ENCODE measurements at regions not wholly inside any gene's neighbourhood (a gene's known extent, or its start where the extent isn't known, plus 50 kb on each side); places are given as distances from the start of the nearest gene placed in this dataset.
"Not testable (repeated sequence)": the region's sequence is repeated elsewhere in the genome, so short reads cannot be mapped to it uniquely, and the experiment has no call there.

DNA sequence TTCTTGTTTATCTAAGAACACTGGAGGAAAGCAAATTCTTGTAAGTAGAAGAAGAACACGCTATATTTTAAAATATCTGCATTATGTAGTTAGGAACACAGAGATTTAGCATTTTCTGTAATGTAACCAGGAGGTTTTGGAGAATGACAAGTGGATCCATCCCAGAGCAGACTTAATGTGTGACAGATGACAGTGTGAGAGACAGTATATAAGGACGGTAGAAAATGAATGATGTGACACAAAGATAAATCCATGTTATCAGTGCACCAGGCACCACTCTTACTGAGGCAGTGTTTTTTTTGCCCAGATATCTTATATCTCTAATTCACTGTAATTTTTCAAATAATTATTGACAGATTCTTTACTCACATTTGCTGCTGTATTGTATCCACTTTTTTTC, 239.0 kb upstream of the KCNN2 start:
- 74 to 82% methylated on average over 2 of the region's 2 CpGs for WGBS, 2 donors

DNA sequence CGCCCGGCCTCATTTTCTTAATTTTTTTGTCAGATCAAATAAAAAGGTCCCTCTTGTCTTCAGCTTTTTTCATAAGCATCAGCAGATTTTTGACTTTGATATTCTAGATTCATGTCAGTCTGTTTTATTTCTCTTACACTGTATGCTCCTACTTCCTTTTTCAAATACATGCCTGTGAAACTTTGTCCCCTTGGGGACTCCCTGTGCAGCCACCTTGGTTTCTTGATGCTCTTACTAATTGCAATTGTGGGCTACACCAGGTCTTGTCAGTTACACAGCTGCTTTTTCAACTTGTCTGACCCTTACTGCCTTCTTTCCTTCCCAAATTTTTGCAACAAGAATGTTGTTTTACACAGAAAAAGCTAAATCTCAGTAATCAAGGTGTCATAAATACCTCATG, 238.2 kb upstream of the KCNN2 start:
- WGBS, 2 donors, result 93 to 100% methylated on average over 2 of the region's 2 CpGs
- DNase-seq (ENCODE audit: low spot score in 2 of 2), result no peak
- TF ChIP-seq, protein P1, sequence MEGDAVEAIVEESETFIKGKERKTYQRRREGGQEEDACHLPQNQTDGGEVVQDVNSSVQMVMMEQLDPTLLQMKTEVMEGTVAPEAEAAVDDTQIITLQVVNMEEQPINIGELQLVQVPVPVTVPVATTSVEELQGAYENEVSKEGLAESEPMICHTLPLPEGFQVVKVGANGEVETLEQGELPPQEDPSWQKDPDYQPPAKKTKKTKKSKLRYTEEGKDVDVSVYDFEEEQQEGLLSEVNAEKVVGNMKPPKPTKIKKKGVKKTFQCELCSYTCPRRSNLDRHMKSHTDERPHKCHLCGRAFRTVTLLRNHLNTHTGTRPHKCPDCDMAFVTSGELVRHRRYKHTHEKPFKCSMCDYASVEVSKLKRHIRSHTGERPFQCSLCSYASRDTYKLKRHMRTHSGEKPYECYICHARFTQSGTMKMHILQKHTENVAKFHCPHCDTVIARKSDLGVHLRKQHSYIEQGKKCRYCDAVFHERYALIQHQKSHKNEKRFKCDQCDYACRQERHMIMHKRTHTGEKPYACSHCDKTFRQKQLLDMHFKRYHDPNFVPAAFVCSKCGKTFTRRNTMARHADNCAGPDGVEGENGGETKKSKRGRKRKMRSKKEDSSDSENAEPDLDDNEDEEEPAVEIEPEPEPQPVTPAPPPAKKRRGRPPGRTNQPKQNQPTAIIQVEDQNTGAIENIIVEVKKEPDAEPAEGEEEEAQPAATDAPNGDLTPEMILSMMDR (IDR thresholded peaks at IDR 0.05), result no peak
- no peak for TF ChIP-seq POLR2A (IDR thresholded peaks at IDR 0.05)
- no peak overlapping the region for H3K4me3 ChIP-seq (ENCODE audit: low read depth, poor library complexity, severe bottlenecking)
- intact Hi-C loops (cut with DNase I; ENCODE audit: low total_unique reads), result no loop called here

More for the DNA sequence above, 239.0 kb upstream of the KCNN2 start:
- intact Hi-C loops (cut with DNase I; ENCODE audit: low total_unique reads), result no loop called here
- no peak for DNase-seq (ENCODE audit: low spot score in 2 of 2)
- TF ChIP-seq, protein P1 (IDR thresholded peaks at IDR 0.05), result no peak
- TF ChIP-seq POLR2A (IDR thresholded peaks at IDR 0.05), result no peak
- no peak overlapping the region for H3K4me3 ChIP-seq (ENCODE audit: low read depth, poor library complexity, severe bottlenecking)

DNA sequence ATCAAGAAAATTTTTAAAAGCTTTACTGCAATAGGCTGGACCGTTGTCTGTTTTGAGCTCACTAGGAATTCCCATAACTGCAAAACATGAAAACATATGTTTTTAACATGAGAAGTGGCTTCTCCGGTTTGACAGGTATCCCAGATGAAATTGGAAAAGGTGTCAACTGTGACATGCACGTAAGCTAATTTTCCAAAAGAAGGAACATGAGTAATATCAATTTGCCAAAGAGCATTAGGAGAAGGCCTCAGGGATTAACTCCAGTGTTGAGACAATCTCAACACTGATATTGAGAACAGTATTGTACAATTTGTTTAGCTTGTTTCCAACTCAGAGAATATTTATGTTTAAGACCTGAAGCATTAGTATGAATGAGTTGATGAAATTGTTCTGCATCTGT, 215.5 kb upstream of the KCNN2 start:
- TF ChIP-seq, protein P1 (IDR thresholded peaks at IDR 0.05), result no peak
- TF ChIP-seq POLR2A (IDR thresholded peaks at IDR 0.05), result no peak
- no peak overlapping the region for H3K4me3 ChIP-seq (ENCODE audit: low read depth, poor library complexity, severe bottlenecking)
- DNase-seq (ENCODE audit: low spot score in 2 of 2), result no peak
- intact Hi-C loops (cut with DNase I; ENCODE audit: low total_unique reads), result no loop called here
- WGBS, 2 donors, result 43 to 60% methylated on average over 3 of the region's 3 CpGs

DNA sequence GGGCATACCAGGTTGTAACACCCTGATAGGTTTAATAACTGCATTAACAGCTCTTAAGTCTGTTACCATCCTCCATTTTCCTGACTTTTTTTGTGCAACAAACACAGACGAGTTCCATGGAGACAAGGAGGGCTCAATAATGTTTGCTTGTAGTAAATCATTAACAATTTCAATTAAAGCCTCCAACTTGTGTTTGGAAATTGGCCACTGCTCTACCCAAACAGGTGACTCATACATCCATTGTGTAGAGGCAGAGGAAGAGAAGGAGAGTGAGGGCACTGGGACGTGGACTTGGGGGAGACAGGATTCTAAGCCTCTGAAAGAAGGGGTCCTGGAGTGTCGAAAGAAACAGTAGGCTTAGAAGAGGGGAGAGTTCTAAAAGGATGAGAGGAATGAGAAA, 213.6 kb upstream of the KCNN2 start:
- intact Hi-C loops (cut with DNase I; ENCODE audit: low total_unique reads), result no loop called here

DNA sequence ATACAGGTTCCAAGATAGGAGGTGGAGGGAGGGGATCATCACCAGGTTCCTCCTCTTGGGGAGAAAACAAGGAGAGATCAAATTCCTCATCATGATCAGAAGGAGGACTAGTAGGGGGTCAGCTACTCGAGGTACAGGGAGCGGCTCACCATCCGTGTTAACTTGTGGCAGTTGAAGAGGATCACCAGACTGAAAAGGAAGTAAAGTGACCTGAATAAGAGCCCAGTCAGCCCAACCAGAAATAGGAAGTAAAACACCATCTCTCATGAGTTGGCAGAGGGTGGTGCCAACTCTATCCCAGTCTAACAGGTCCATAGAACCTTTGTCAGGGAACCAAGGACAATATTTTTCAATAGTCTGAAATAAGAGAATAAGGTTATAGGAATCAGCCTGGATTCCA, 213.1 kb upstream of the KCNN2 start:
- 65 to 73% methylated on average over 3 of the region's 3 CpGs for WGBS, 2 donors
- DNase-seq (ENCODE audit: low spot score in 2 of 2); intact Hi-C loops (cut with DNase I; ENCODE audit: low total_unique reads); H3K4me3 ChIP-seq (ENCODE audit: low read depth, poor library complexity, severe bottlenecking): not testable (repeated sequence)

More for the DNA sequence above, 213.6 kb upstream of the KCNN2 start:
- no peak overlapping the region for H3K4me3 ChIP-seq (ENCODE audit: low read depth, poor library complexity, severe bottlenecking)
- TF ChIP-seq, protein P1 (IDR thresholded peaks at IDR 0.05), result no peak
- TF ChIP-seq POLR2A (IDR thresholded peaks at IDR 0.05), result no peak
- WGBS, 2 donors, result 79 to 81% methylated on average over 3 of the region's 3 CpGs
- DNase-seq (ENCODE audit: low spot score in 2 of 2), result no peak

DNA sequence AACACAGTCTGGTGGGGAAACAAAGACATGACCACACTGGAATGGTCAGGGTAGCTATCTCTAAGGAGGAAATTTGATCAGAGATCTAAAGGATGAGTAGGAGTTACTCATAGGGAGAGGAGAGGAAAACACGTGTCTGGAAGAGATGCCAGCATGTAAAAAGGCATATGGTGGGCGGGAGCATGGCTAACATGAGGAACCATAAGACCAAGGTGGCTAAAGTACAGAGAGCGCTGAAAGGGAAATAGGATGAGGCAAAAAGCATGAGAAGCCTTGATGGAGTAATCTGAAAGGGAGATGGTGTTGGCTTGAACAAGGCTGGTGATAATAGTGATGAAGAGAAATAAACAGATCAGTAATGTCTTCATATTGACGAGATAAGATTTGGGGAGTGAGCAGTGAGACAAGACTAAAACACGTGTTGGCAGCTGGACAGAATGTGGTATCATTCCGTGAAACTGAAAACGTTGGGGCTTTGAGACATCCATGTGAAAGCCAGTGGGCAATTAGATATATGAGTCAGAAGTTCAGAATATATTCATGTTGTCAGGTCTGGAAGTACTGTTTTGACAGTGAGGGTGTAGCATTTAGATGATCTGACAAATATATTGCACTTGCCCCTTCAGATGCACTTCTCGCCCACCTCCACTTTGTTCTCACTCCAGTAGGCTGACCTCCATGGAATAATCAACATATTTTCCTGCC, 209.1 kb upstream of the KCNN2 start:
- TF ChIP-seq POLR2A (IDR thresholded peaks at IDR 0.05), result no peak
- TF ChIP-seq, protein P1 (IDR thresholded peaks at IDR 0.05), result no peak
- intact Hi-C loops (cut with DNase I; ENCODE audit: low total_unique reads), result no loop called here
- H3K4me3 ChIP-seq (ENCODE audit: low read depth, poor library complexity, severe bottlenecking), result no peak overlapping the region
- 79 to 81% methylated on average over 8 of the region's 8 CpGs for WGBS, 2 donors
- no peak for DNase-seq (ENCODE audit: low spot score in 2 of 2)
